Neural cell (in vitro differentiated cells): ENCODE measurements at regions not wholly inside any gene's neighbourhood (a gene's known extent, or its start where the extent isn't known, plus 50 kb on each side); places are given as distances from the start of the nearest gene placed in this dataset.

Source experiments
- EP300 ChIP-seq: fragments of 450-650 bp; conservative IDR thresholded peaks from 2 replicates; pipeline ENCODE4 v1.6.1; 2014; ENCODE audit warnings: antibody characterized with exemption, mild to moderate bottlenecking, moderate library complexity; ENCODE audit not compliant: poor library complexity, severe bottlenecking
- EZH2 ChIP-seq: fragments of 200-600, 300-800 bp; shearing (Covaris generic), sonication (generic); IDR thresholded peaks from 2 replicates; pipeline ENCODE4 v1.6.1; 2014; ENCODE audit warnings: antibody characterized with exemption, low read length, borderline replicate concordance, mild to moderate bottlenecking; ENCODE audit not compliant: insufficient read depth, poor library complexity, severe bottlenecking
- MXI1 ChIP-seq: fragments of 450-650 bp; conservative IDR thresholded peaks from 2 replicates; pipeline ENCODE4 v1.6.1; 2014; ENCODE audit warnings: antibody characterized with exemption, mild to moderate bottlenecking; ENCODE audit not compliant: poor library complexity, severe bottlenecking
- POLR2AphosphoS5 ChIP-seq: IDR thresholded peaks from 2 replicates; pipeline ENCODE4 v1.6.1; 2012
- RAD21 ChIP-seq: fragments of 450-650 bp; conservative IDR thresholded peaks from 2 replicates; pipeline ENCODE4 v1.6.1; 2014; ENCODE audit warnings: antibody characterized with exemption, mild to moderate bottlenecking, moderate library complexity
- REST ChIP-seq: IDR thresholded peaks from 2 replicates; pipeline ENCODE4 v1.6.1; 2012; ENCODE audit warnings: borderline replicate concordance
- SMC3 ChIP-seq: fragments of 450-650 bp; conservative IDR thresholded peaks from 2 replicates; pipeline ENCODE4 v1.6.1; 2014; ENCODE audit warnings: antibody characterized with exemption, mild to moderate bottlenecking, moderate library complexity; ENCODE audit not compliant: poor library complexity
- TAF1 ChIP-seq: IDR thresholded peaks from 2 replicates; pipeline ENCODE4 v1.6.1; 2012; ENCODE audit warnings: low read depth
- TF ChIP-seq, protein P1 (sequence below): fragments of 450-650 bp; IDR thresholded peaks from 2 replicates; pipeline ENCODE4 v1.5.1; 2014; ENCODE audit warnings: antibody characterized with exemption, mild to moderate bottlenecking, moderate library complexity; ENCODE audit not compliant: poor library complexity, severe bottlenecking

GRCh38 chr9:116062206-116062550 lies 91.4 kb upstream of the PAPPA start:
- TF ChIP-seq POLR2AphosphoS5 (no peak), REST (no peak), EZH2 (no peak), MXI1 (no peak), SMC3 (no peak), RAD21 (no peak), EP300 (no peak), TAF1 (no peak)
- TF ChIP-seq, protein P1, sequence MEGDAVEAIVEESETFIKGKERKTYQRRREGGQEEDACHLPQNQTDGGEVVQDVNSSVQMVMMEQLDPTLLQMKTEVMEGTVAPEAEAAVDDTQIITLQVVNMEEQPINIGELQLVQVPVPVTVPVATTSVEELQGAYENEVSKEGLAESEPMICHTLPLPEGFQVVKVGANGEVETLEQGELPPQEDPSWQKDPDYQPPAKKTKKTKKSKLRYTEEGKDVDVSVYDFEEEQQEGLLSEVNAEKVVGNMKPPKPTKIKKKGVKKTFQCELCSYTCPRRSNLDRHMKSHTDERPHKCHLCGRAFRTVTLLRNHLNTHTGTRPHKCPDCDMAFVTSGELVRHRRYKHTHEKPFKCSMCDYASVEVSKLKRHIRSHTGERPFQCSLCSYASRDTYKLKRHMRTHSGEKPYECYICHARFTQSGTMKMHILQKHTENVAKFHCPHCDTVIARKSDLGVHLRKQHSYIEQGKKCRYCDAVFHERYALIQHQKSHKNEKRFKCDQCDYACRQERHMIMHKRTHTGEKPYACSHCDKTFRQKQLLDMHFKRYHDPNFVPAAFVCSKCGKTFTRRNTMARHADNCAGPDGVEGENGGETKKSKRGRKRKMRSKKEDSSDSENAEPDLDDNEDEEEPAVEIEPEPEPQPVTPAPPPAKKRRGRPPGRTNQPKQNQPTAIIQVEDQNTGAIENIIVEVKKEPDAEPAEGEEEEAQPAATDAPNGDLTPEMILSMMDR = no peak
